Pons (tissue), 1 donor: ENCODE measurements at regions not wholly inside any gene's neighbourhood (a gene's known extent, or its start where the extent isn't known, plus 50 kb on each side); places are given as distances from the start of the nearest gene placed in this dataset.

ENCODE experiments used
- DNase-seq: peaks from one replicate; pipeline ENCODE4 v3.0.0-alpha.2; 2016; ENCODE audit warnings: low spot score

GRCh38 chr13:36493046-36493445 is 60.8 kb downstream of the CCNA1 start:
- DNase-seq, result no peak

GRCh38 chr13:36495431-36495830 is 63.1 kb downstream of the CCNA1 start:
- DNase-seq, result no peak

GRCh38 chr13:36509369-36509768 is 77.1 kb downstream of the CCNA1 start:
- DNase-seq, result no peak

- DNase-seq, result no peak
Observed at GRCh38 chr13:36512771-36513170, 80.5 kb downstream of the CCNA1 start.

- no peak for DNase-seq
Observed at GRCh38 chr13:36513266-36513665, 81.0 kb downstream of the CCNA1 start.

GRCh38 chr13:36515466-36515865 is 83.2 kb downstream of the CCNA1 start:
- no peak for DNase-seq

- DNase-seq, result no peak
Observed at GRCh38 chr13:36516225-36516624, 83.9 kb downstream of the CCNA1 start.

- DNase-seq, result no peak
Observed at GRCh38 chr13:36518707-36519106, 86.4 kb downstream of the CCNA1 start.

- no peak for DNase-seq
Observed at GRCh38 chr13:36519432-36519831, 87.1 kb downstream of the CCNA1 start.

GRCh38 chr13:36520111-36520510 is 87.8 kb downstream of the CCNA1 start:
- DNase-seq, result no peak

- DNase-seq, result no peak
Observed at GRCh38 chr13:36526897-36527296, 94.6 kb downstream of the CCNA1 start.

GRCh38 chr13:36528105-36528504 is 95.8 kb downstream of the CCNA1 start:
- no peak for DNase-seq

- DNase-seq, result peak; percentile 35
Observed at GRCh38 chr13:36530050-36530789, 97.9 kb downstream of the CCNA1 start.

- no peak for DNase-seq
Observed at GRCh38 chr13:36530861-36531590, 98.7 kb downstream of the CCNA1 start.

GRCh38 chr13:36531746-36532486 is 99.6 kb downstream of the CCNA1 start:
- DNase-seq, result no peak

- no peak for DNase-seq
Observed at GRCh38 chr13:36533806-36534205, 101.5 kb downstream of the CCNA1 start.

- DNase-seq, result no peak
Observed at GRCh38 chr13:36536546-36536945, 104.3 kb downstream of the CCNA1 start.

- DNase-seq, result no peak
Observed at GRCh38 chr13:36543671-36544070, 111.4 kb downstream of the CCNA1 start.

GRCh38 chr13:36548129-36548528 is 115.8 kb downstream of the CCNA1 start:
- no peak for DNase-seq

GRCh38 chr13:36549126-36549702 is 116.9 kb downstream of the CCNA1 start:
- DNase-seq, result no peak

- DNase-seq, result no peak
Observed at GRCh38 chr13:36549755-36550154, 117.5 kb downstream of the CCNA1 start.

GRCh38 chr13:36550177-36550576 is 117.9 kb downstream of the CCNA1 start:
- no peak for DNase-seq

- no peak for DNase-seq
Observed at GRCh38 chr13:36551445-36551844, 119.2 kb downstream of the CCNA1 start.
